ENCODE measurements at regions not wholly inside any gene's neighbourhood (a gene's known extent, or its start where the extent isn't known, plus 50 kb on each side); places are given as distances from the start of the nearest gene placed in this dataset.

GRCh38 chr13:112124141-112124540 lies 57.2 kb downstream of the SOX1 start:
- DNase-seq = no peak

GRCh38 chr13:112127564-112128330 lies 60.8 kb downstream of the SOX1 start:
- no peak for DNase-seq

DNA sequence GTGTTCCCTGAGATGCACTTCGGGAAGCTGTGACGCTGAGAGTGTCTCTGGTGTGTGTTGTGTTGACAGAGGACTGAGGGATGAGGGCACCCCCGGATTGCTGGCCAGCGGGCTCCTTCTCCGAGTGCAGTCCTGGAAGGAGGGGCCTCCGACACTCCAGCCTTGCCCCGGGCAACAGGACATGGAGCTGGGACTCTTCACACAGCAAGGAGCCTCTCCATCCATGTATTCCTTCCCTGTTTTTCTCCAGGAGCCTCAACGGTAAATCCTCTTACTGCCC lies 61.3 kb downstream of the SOX1 start:
- no peak for DNase-seq

- DNase-seq = no peak
Measured at GRCh38 chr13:112130418-112130817, 63.5 kb downstream of the SOX1 start.

GRCh38 chr13:112131081-112131712 lies 64.2 kb downstream of the SOX1 start:
- no peak for DNase-seq

- no peak for DNase-seq
Measured at GRCh38 chr13:112131713-112132113, 64.8 kb downstream of the SOX1 start.

GRCh38 chr13:112132142-112132541 lies 65.2 kb downstream of the SOX1 start:
- DNase-seq = no peak

GRCh38 chr13:112132619-112133018 lies 65.7 kb downstream of the SOX1 start:
- DNase-seq = no peak

- no peak for DNase-seq
Measured at GRCh38 chr13:112133499-112134390, 66.8 kb downstream of the SOX1 start.

DNA sequence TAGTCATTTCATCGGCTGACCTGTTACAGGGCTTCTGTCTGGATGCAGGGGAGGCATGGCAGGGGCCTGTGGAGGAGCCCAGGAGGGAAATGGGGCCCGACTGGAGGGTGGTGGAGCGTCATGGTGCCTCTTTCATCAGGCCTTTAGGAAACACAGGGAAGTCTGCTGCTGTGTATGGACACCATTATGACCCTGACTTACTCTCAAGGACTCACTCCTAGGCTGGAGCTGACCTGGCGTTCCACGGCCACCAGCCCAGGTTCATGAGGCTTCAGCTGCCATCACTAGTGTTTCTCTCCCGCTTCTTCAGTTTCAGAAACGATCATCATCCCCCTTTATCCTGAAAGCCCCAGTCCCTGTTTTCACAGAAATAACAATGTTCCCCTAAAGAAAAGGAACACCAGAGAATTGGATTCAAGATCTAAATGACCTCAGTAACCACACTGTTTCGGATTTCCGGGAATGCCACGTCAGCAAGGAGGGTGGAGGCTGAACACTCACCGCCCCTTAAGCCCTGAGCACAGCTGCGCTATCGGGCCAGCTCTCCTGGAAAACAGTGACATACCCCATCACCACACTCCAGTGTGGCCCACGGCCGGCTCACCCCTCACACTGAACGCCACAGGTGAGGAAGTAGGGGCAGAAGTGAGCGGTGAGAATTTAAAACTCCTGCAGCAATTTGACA lies 67.6 kb downstream of the SOX1 start:
- no peak for DNase-seq

DNA sequence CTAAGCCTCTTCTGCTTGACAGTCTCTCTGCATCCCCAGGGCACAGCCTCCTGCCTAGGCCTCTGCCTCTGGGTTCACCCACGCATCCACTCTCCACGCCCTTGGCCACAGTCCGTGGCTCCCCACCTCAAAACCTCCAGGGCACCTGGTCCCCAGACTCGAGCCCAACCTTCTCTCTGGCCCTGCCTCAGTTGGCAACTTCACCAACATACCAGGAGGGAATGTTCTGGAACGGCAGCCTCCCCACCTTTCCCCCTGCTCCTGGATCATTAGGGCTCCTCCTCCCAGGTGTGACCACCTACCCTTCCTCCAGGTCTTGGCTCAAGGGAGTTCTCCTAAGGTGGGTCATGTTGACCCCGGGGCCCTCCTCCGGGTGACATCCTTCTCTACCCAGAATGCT lies 69.1 kb downstream of the SOX1 start:
- DNase-seq = no peak

DNA sequence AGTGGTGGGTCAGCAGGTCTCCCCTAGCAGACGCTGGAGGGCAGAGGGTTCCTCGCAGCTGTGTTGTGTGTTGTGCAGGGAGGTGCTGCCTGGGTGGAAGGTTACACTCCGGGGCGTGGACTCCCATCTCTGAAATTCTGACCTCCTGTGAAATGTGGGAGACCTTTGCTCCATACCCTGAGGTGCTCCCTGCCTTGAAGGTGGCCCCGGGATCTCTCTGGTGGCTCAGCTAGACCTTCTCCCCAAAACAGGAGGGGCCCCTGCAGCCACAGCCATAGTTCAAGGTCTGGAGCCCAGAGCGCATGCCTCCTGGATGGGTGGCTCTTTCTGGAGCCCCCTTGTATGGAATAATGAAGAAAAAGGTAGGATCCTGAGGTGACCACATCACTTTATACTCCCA lies 70.2 kb downstream of the SOX1 start:
- no peak for DNase-seq

DNA sequence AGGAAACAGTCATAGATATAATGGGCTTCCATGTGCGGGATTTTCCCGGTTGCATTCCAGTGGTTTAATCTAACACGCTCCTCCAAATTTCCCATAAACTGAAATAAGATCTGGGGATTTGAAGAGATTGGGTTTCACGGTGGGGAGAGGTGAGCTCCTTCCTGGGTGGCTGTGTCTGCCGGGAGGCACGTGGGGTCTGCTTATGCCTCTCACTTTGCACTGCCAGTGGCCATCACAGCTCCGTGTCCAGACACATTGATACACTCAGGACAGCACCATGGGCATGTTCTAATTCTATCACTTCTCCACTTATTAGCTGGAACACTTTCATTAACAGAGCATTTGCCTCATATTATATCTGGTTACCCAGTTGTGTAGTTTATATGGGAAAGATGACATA lies 73.4 kb downstream of the SOX1 start:
- DNase-seq = no peak

DNA sequence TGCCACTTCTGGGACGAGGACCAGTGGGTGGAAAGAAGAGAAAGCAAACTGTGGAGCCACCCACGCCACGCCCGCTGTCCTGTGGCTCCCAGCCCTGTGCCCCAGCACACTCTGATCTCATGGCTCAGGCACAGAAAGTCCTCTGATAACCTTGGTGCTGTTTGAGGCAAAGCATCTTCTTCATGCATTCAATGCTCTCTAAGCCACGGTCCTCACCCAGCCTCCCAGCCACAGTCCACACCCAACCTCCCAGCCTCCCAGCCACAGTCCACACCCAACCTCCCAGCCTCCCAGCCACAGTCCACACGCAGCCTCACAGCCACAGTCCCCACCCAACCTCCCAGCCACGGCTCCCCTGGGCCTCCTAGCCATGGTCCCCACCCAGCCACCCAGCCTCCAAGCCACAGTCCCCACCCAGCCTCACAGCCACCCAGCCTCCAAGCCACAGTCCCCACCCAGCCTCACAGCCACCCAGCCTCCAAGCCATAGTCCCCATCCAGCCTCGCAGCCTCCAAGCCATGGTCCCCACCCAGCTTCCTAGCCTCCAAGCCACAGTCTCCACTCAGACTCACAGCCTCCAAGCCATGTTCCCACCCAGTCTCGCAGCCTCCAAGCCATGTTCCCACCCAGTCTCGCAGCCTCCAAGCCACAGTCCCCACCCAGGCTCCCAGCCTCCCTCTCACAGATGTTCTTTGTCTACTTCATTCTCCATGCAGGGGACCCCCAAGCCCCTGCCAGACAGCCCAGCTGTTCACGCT lies 74.9 kb downstream of the SOX1 start:
- no peak for DNase-seq

DNA sequence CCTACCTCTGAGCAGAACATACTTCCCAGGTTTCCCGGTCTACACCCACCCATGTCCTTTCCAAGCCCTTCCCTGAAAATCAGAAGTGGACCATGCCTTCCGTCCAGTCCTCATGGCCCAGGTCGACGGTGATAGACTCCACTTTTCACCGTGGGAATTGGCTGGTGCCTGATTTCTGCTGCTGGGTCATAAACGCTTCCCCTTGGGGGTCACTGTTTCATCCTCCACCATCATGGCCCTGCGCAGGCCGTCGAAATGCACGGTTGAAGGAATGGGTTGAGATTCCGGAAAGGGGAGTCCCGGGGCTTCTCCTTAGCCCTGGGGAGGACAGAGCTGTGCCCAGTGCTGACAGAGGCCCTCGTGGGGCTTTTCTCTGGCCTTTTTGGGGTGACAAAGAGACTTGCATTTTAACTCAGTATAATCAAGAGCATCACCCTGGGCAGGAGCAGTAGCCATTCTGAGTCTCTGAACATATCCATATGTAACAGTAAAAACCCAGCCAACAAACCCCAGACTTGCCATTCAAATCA lies 75.5 kb downstream of the SOX1 start:
- no peak for DNase-seq

DNA sequence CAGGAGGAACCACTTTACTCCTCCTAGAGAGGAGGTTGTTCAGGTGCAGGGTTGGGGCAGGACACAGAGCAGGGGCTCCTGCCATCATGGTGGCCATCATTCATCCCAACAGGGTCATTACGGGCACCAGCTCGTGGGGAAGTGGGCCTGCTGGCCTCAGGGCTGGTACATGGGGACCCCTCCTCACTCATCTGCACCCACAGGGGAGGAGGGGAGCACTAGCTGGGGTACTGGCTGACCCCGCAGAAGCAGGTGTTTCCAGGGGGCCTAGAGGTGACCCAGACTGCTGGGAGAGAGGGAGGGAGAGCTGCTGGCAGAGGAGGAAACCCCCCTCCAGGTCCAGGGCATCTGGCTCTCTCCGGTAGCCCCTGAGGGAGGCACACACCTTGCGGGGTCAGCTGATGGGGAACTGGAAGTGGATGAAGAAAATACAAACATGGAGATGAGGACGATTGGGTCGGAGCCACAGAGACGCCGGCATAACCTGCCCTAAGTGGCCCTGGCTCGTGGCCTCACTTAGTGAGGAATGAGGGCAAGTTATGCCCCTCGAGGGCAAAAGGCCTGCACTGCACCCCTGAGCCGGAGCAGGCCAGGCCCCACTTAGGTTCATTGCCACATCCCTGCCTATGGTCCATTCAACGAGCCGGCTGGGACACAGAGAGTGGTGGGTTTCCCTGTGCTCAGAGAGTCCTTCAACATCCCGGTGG lies 76.2 kb downstream of the SOX1 start:
- DNase-seq = no peak

- no peak for DNase-seq
Measured at GRCh38 chr13:112143753-112144615, 77.0 kb downstream of the SOX1 start.

GRCh38 chr13:112144616-112145550 lies 77.9 kb downstream of the SOX1 start:
- no peak for DNase-seq
